Activated CD4-positive, alpha-beta T cell treated with anti-CD3 and anti-CD28 coated beads, Interleukin-10, Interleukin-2, amounts not matched to agents 100 ng/mL and 50 ng/mL, durations not matched to agents 16 hours and 8 hours (primary cell): ENCODE measurements at regions not wholly inside any gene's neighbourhood (a gene's known extent, or its start where the extent isn't known, plus 50 kb on each side); places are given as distances from the start of the nearest gene placed in this dataset.

Source experiments
- DNase-seq: peaks from one replicate; pipeline ENCODE4 v3.0.0-alpha.2; 2020

- DNase-seq = no peak
Measured at GRCh38 chr12:88802096-88802706, 221.9 kb upstream of the KITLG start.

GRCh38 chr12:88801227-88802095 is 221.2 kb upstream of the KITLG start:
- no peak for DNase-seq

- DNase-seq = no peak
Measured at GRCh38 chr12:88793096-88793495, 212.8 kb upstream of the KITLG start.

DNA sequence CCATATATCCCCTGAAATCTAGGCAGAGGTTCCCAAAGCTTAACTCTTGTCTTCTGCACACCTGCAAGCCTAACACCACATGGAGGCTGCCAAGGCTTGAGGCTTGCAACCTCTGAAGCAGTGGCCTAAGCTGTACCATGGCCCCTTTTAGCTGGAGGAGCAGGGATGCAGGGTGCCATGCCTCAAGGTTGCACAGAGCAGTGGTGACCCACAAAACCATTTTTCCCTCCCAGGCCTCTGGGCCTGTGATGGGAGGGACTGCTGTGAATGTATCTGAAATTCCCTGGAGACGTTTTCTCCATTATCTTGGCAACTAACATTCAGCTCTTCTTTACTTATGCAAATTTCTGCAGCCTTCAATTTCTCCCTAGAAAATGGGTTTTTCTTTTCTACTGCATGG is 210.0 kb upstream of the KITLG start:
- DNase-seq = no peak

GRCh38 chr12:88784166-88784565 is 203.9 kb upstream of the KITLG start:
- no peak for DNase-seq

DNA sequence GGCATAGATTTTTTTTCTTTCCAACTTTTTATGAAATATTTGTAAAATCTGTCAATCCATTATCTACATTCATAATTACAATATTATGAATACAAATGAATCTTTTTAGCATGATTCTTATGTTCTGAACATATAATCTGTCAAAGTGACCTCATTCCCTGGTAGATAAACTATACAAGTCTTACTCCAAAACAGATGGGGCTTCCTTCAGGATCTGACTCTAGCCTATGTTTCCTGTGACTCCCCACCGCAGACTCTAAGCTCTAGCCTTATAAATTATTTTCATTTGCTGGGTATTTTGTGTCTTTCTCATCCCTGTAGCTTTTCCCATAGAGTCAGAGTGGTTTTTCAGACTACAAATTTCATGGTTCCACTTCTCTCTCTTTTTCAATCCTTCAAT is 202.1 kb upstream of the KITLG start:
- no peak for DNase-seq

DNA sequence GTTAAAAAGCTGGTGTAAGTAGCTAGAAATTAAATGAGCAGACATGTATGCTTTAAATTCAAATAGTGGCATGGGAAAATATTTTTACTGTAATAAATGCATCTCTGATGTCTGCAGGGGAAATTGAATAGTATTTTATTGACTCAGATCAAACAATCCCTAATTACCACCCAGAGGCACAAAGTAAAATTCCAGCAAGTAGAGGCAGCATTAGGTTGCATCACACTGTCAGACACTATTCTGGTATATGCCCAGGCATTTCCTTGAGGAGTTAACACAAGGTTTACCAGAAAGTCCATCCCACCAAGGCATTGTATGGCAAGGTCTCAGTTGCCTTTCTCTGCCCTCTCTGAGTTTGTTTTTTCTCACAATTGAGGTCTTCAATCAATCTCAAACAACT is 201.6 kb upstream of the KITLG start:
- no peak for DNase-seq

DNA sequence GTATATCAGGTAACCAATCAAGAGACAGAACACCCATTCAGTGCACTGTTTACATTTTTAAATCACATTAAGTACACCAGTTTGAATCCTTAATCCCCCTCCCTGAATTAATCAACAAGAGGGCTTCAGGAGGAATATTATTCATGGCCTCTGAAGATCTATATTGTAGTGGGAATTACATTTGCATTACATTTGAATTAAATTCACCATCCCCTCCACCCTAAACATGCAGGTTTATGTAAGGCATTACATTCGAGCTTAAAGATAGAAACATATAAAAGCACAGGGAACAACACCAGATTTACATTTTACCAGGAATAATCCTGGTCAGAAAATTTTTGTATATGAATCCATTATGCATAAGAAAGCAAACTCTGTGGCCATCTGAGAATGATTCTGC is 197.8 kb upstream of the KITLG start:
- DNase-seq = no peak

DNA sequence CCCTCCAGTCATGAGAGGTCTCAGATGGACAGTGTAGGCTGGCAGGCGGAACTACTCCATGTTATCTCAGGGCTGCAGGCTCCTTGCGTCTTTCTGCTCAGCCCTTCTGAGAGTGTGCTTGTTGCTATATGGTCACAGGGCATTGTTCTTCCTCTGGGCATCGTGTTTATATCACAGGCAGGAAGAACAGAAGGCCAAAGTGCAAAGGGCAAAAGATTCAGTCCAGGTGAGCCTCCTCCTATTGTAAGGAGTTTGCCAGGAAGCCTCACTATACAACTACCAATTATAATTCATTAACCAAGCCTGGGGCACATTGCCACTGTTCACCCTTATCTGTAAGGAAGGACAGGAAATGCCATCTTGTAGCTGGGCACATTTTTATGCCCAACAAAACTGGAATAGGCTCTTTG is 195.5 kb upstream of the KITLG start:
- DNase-seq = no peak

DNA sequence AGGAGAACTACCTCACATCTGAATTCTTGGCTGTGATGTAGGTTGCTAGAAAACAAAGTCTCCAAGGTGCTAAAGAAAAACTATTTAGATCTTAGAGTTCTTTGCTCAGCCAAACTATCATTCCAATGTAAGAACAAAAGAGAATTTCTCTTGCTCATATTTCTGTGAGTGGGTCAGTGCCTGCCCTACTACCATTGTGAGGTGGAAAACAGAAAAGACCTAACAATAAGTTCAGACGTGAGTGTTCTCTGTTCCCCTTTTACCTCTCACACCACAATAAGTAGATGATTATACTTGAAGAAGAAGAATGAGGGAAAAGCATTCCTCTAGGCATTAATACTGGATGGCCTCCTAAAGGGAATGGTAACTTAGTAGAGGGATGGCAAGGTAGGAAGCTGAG is 187.4 kb upstream of the KITLG start:
- DNase-seq = no peak

DNA sequence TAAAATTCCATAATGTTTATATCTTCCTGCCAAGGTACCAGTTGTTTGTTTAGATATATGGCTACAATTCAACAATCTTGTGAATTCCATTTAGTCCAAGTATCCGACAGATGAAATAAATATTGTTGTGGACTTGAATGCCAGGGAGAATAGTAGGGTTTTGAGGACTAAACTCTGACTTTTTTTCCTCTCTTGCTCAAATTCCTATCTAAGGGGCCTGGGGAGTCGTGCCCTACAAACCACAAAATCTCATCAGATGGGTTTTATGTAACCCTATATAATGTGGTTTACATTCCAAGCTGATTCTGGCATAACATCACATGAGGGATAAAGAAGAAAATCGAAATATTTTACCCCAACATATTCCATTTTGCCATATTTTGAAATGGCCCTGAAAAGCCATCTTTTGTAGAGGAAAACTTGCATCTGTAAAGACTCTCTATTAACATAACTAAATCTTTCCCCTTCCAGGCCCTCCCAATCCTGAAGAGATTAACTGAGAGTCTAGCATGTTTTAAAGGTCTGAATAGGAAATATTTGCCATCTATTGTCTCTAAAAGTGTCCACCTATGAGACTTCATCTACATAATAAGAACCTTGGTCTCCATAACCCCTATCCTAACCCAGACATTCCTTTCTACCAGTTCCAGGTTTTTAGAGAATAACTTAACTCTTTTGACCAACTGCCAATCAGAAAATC is 184.7 kb upstream of the KITLG start:
- DNase-seq = no peak

- DNase-seq = no peak
Measured at GRCh38 chr12:88763536-88764100, 183.3 kb upstream of the KITLG start.

GRCh38 chr12:88758176-88758575 is 177.9 kb upstream of the KITLG start:
- no peak for DNase-seq

GRCh38 chr12:88756917-88757316 is 176.6 kb upstream of the KITLG start:
- DNase-seq = no peak

GRCh38 chr12:88756153-88756552 is 175.9 kb upstream of the KITLG start:
- no peak for DNase-seq

DNA sequence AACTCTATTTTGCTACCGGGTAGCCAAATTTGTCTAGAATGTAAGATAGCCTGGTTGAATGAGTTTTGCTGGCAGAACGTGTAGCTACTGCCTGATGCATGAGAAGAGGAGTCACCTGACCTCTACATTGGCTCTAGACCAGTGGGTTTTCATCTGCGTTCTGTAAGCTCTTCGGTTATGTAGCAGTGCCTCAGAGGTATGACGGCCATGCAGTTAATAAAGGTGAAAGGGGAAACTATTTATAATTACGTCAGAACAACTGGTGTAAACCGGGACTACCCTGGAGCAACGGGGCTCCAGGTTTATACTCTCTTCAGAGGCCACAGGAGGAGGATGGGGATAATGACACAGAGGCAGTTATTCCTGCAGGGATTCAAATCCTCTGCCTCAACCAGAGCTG is 173.4 kb upstream of the KITLG start:
- DNase-seq = no peak

GRCh38 chr12:88753066-88753465 is 172.8 kb upstream of the KITLG start:
- no peak for DNase-seq

GRCh38 chr12:88752183-88752582 is 171.9 kb upstream of the KITLG start:
- no peak for DNase-seq

DNA sequence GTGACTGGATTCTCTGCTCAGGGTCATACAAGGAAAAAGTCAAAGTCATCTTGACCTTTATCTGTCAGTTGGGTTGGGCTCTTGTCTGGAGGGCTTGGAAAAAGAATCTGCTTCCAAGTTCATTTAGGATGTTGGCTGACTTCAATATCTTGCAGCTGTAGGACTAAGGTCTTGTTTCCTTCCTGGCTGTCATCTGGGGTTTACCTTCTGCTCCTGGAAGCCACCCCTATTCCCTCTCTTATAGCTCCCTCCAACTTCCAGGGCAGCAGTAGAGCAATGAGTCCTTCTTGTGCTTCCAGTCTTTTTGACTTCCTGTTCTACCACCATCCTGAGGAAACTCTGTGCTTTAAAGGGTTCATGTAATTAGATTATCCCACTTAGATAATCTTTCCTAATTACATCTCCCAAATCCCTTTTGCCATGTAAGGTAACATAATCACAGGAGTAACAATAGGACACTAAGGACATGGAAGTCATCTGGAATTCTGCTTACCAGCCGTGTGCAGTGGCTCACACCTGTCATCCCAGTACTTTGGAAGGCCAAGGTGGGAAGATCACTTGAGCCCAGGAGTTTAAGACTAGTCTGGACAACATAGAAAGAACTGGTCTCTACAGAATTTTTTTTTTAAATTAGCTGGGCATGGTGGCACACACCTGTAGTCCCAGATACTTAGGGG is 170.7 kb upstream of the KITLG start:
- no peak for DNase-seq

GRCh38 chr12:88746386-88746785 is 166.1 kb upstream of the KITLG start:
- no peak for DNase-seq

DNA sequence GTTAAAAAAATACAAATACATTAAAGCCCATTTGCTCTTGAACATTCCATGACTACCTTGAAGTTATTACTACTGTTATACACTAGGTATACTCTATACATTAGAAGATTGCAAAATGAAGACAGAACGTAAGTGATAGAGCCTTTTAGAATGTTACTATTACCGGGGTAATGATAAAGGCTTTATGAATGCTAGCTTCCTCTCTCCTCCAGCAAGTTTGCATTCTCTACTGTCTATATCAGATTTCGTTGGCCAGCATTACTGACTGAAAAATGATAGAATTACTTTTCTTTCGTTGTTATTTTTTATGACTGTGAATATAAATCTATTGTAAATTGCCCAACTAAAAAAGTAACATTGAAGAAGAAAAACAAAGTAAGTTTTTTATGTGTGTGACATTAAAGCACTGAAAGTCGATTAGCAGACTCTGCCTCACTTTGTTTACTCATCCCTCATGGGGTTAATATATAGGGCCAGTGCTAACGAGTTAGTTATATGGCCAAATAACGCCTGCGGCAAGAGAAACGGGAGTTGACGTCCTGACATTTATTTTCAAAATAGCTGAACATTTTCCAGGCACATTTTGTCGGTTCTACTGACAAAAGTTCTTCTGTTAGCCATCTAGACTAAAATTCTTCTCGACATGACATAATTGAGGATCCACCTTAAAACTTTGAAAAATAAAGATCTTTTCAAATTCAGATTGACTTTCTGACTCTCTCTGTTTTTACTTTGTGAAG is 163.8 kb upstream of the KITLG start:
- no peak for DNase-seq

DNA sequence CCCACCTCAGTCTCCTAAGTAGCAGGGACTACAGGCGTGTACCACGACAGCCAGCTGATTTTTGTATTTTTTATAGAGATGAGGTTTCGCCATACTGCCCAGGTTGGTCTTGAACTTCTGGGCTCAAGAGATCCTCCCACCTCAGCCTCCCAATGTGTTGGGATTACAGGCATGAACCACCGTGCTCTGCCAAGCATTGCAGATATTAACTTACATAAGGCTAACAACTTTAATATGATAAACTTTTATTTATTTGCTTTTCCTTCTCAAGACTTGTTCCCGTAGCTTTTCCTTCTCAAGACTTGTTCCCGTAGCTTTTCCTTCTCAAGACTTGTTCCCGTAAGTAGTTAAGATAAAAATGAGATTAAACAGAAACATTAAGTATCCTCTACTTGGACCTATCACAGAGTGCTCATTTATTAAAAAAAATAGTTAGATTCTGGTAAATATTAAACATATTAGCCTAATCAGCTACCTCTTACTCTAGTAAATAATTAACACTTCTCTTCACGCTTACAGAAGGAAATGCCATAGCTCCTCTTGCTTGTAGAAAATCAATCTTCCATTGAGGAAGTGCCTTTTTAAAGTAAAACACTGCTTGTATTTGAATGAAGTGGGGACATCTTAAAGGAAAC is 157.7 kb upstream of the KITLG start:
- no peak for DNase-seq
